T-helper 1 cell treated with Interleukin-12 subunit alpha and Interleukin-12 subunit beta and Interleukin-4 antibody, amounts not matched to agents 30 μg/mL and 1 μg/mL, for 36 hours (primary cell): ENCODE measurements at regions not wholly inside any gene's neighbourhood (a gene's known extent, or its start where the extent isn't known, plus 50 kb on each side); places are given as distances from the start of the nearest gene placed in this dataset.

ENCODE experiments used
- H3K27ac Mint-ChIP-seq: one replicate; pipeline ENCODE4 v1.8.0; 2021; ENCODE audit warnings: mild to moderate bottlenecking, mixed read lengths
- H3K27me3 Mint-ChIP-seq: one replicate; pipeline ENCODE4 v1.8.0; 2021; ENCODE audit warnings: low read depth, mixed read lengths
- H3K36me3 Mint-ChIP-seq: one replicate; pipeline ENCODE4 v1.8.0; 2021; ENCODE audit warnings: low read depth, mixed read lengths
- H3K4me1 Mint-ChIP-seq: one replicate; pipeline ENCODE4 v1.8.0; 2021; ENCODE audit warnings: low read depth, mixed read lengths
- H3K4me3 Mint-ChIP-seq: one replicate; pipeline ENCODE4 v1.8.0; 2021; ENCODE audit warnings: mild to moderate bottlenecking, moderate library complexity, mixed read lengths
- H3K9me3 Mint-ChIP-seq: one replicate; pipeline ENCODE4 v1.8.0; 2021; ENCODE audit warnings: mixed read lengths

GRCh38 chr17:77645072-77646045, 313.1 kb upstream of the TNRC6C start:
- Mint-ChIP-seq H3K9me3 (no peaks in the 10 kb centered on the region), H3K36me3 (no peaks in the 10 kb centered on the region), H3K4me1 (peaks cover 17% of the 10 kb centered on the region), H3K27ac (peak overlapping the region; percentile 86), H3K4me3 (peak overlapping the region; percentile 51), H3K27me3 (peaks cover 7% of the 10 kb centered on the region)

- Mint-ChIP-seq H3K27ac (peak overlapping the region; percentile 86), H3K36me3 (no peaks in the 10 kb centered on the region), H3K4me3 (peak overlapping the region; percentile 51), H3K27me3 (peaks cover 2% of the 10 kb centered on the region), H3K4me1 (peaks cover 17% of the 10 kb centered on the region), H3K9me3 (no peaks in the 10 kb centered on the region)
Observed at GRCh38 chr17:77646046-77646430, 312.5 kb upstream of the TNRC6C start.

GRCh38 chr17:77647531-77647930, 311.0 kb upstream of the TNRC6C start:
- H3K27me3 Mint-ChIP-seq, result no peaks in the 10 kb centered on the region
- no peak overlapping the region for H3K27ac Mint-ChIP-seq
- no peak overlapping the region for H3K4me3 Mint-ChIP-seq
- no peaks in the 10 kb centered on the region for H3K9me3 Mint-ChIP-seq
- peaks cover 16% of the 10 kb centered on the region for H3K4me1 Mint-ChIP-seq
- no peaks in the 10 kb centered on the region for H3K36me3 Mint-ChIP-seq

GRCh38 chr17:77649717-77650211, 308.7 kb upstream of the TNRC6C start:
- no peak overlapping the region for H3K27ac Mint-ChIP-seq
- H3K9me3 Mint-ChIP-seq, result no peaks in the 10 kb centered on the region
- no peak overlapping the region for H3K4me3 Mint-ChIP-seq
- H3K27me3 Mint-ChIP-seq, result no peaks in the 10 kb centered on the region
- H3K36me3 Mint-ChIP-seq, result no peaks in the 10 kb centered on the region
- peaks cover 14% of the 10 kb centered on the region for H3K4me1 Mint-ChIP-seq

- Mint-ChIP-seq H3K27me3 (no peaks in the 10 kb centered on the region), H3K27ac (no peak overlapping the region), H3K4me3 (no peak overlapping the region), H3K4me1 (peaks cover 2% of the 10 kb centered on the region), H3K9me3 (no peaks in the 10 kb centered on the region), H3K36me3 (no peaks in the 10 kb centered on the region)
Observed at GRCh38 chr17:77651988-77652387, 306.5 kb upstream of the TNRC6C start.

GRCh38 chr17:77654296-77654695, 304.2 kb upstream of the TNRC6C start:
- Mint-ChIP-seq H3K4me3 (no peak overlapping the region), H3K27me3 (peaks cover 13% of the 10 kb centered on the region), H3K36me3 (no peaks in the 10 kb centered on the region), H3K9me3 (no peaks in the 10 kb centered on the region), H3K4me1 (peaks cover 3% of the 10 kb centered on the region), H3K27ac (no peak overlapping the region)

GRCh38 chr17:77654850-77655249, 303.7 kb upstream of the TNRC6C start:
- H3K4me1 Mint-ChIP-seq, result peaks cover 2% of the 10 kb centered on the region
- no peak overlapping the region for H3K4me3 Mint-ChIP-seq
- H3K9me3 Mint-ChIP-seq, result no peaks in the 10 kb centered on the region
- H3K27me3 Mint-ChIP-seq, result peaks cover 13% of the 10 kb centered on the region
- H3K36me3 Mint-ChIP-seq, result no peaks in the 10 kb centered on the region
- H3K27ac Mint-ChIP-seq, result no peak overlapping the region

GRCh38 chr17:77656054-77656453, 302.4 kb upstream of the TNRC6C start:
- Mint-ChIP-seq H3K4me1 (peaks cover 2% of the 10 kb centered on the region), H3K27me3 (peaks cover 18% of the 10 kb centered on the region), H3K27ac (no peak overlapping the region), H3K9me3 (no peaks in the 10 kb centered on the region), H3K36me3 (no peaks in the 10 kb centered on the region), H3K4me3 (no peak overlapping the region)

GRCh38 chr17:77657839-77658238, 300.7 kb upstream of the TNRC6C start:
- no peak overlapping the region for H3K27ac Mint-ChIP-seq
- peaks cover 18% of the 10 kb centered on the region for H3K27me3 Mint-ChIP-seq
- no peaks in the 10 kb centered on the region for H3K36me3 Mint-ChIP-seq
- peaks cover 2% of the 10 kb centered on the region for H3K4me1 Mint-ChIP-seq
- H3K4me3 Mint-ChIP-seq, result no peak overlapping the region
- no peaks in the 10 kb centered on the region for H3K9me3 Mint-ChIP-seq

GRCh38 chr17:77660524-77660923, 298.0 kb upstream of the TNRC6C start:
- Mint-ChIP-seq H3K36me3 (no peaks in the 10 kb centered on the region), H3K4me1 (peaks cover 3% of the 10 kb centered on the region), H3K4me3 (no peak overlapping the region), H3K9me3 (peaks cover 3% of the 10 kb centered on the region), H3K27ac (no peak overlapping the region), H3K27me3 (peaks cover 18% of the 10 kb centered on the region)

- peaks cover 8% of the 10 kb centered on the region for H3K9me3 Mint-ChIP-seq
- peaks cover 8% of the 10 kb centered on the region for H3K36me3 Mint-ChIP-seq
- H3K27me3 Mint-ChIP-seq, result peaks cover 13% of the 10 kb centered on the region
- no peak overlapping the region for H3K27ac Mint-ChIP-seq
- no peak overlapping the region for H3K4me3 Mint-ChIP-seq
- peaks cover 18% of the 10 kb centered on the region for H3K4me1 Mint-ChIP-seq
Observed at GRCh38 chr17:77662833-77663232, 295.7 kb upstream of the TNRC6C start.

GRCh38 chr17:77664097-77664729, 294.3 kb upstream of the TNRC6C start:
- Mint-ChIP-seq H3K4me3 (no peak overlapping the region), H3K27ac (no peak overlapping the region), H3K4me1 (peaks cover 23% of the 10 kb centered on the region)

GRCh38 chr17:77665833-77666232, 292.7 kb upstream of the TNRC6C start:
- Mint-ChIP-seq H3K4me3 (peak overlapping the region; percentile 92), H3K27me3 (no peaks in the 10 kb centered on the region), H3K27ac (peak overlapping the region; percentile 98), H3K36me3 (peaks cover 26% of the 10 kb centered on the region), H3K9me3 (peaks cover 25% of the 10 kb centered on the region), H3K4me1 (peaks cover 26% of the 10 kb centered on the region)

More at GRCh38 chr17:77664097-77664729, 294.3 kb upstream of the TNRC6C start:
- H3K9me3 Mint-ChIP-seq, result peaks cover 19% of the 10 kb centered on the region
- peaks cover 6% of the 10 kb centered on the region for H3K27me3 Mint-ChIP-seq
- peaks cover 18% of the 10 kb centered on the region for H3K36me3 Mint-ChIP-seq

- Mint-ChIP-seq H3K36me3 (peaks cover 29% of the 10 kb centered on the region), H3K9me3 (peaks cover 25% of the 10 kb centered on the region), H3K4me1 (peaks cover 26% of the 10 kb centered on the region), H3K27ac (peak overlapping the region; percentile 98), H3K27me3 (no peaks in the 10 kb centered on the region), H3K4me3 (peak overlapping the region; percentile 92)
Observed at GRCh38 chr17:77666462-77666861, 292.0 kb upstream of the TNRC6C start.
